ENCODE measurements at regions not wholly inside any gene's neighbourhood (a gene's known extent, or its start where the extent isn't known, plus 50 kb on each side); places are given as distances from the start of the nearest gene placed in this dataset.

- no peak overlapping the region for H3K4me3 ChIP-seq (ENCODE audit: low read length)
- no peak for TF ChIP-seq CTCF (conservative IDR thresholded peaks at IDR 0.05; ENCODE audit: low read depth, low read length)
- no peak for DNase-seq (ENCODE audit: low read depth)
Measured at GRCh38 chr2:80815259-80815658, 510.7 kb upstream of the LRRTM1 start.

- DNase-seq (ENCODE audit: low read depth) = no peak
- no peak for TF ChIP-seq CTCF (conservative IDR thresholded peaks at IDR 0.05; ENCODE audit: low read depth, low read length)
- no peak overlapping the region for H3K4me3 ChIP-seq (ENCODE audit: low read length)
Measured at GRCh38 chr2:80786584-80786983, 482.0 kb upstream of the LRRTM1 start.

GRCh38 chr2:80778704-80779103 lies 474.2 kb upstream of the LRRTM1 start:
- TF ChIP-seq CTCF (conservative IDR thresholded peaks at IDR 0.05; ENCODE audit: low read depth, low read length) = no peak
- H3K4me3 ChIP-seq (ENCODE audit: low read length) = no peak overlapping the region
- DNase-seq (ENCODE audit: low read depth) = no peak

- DNase-seq (ENCODE audit: low read depth) = no peak
Measured at GRCh38 chr2:80748592-80748991, 444.0 kb upstream of the LRRTM1 start.

GRCh38 chr2:80737047-80737446 lies 432.5 kb upstream of the LRRTM1 start:
- no peak overlapping the region for H3K4me3 ChIP-seq (ENCODE audit: low read length)
- no peak for TF ChIP-seq CTCF (conservative IDR thresholded peaks at IDR 0.05; ENCODE audit: low read depth, low read length)
- no peak for DNase-seq (ENCODE audit: low read depth)

More at GRCh38 chr2:80748592-80748991, 444.0 kb upstream of the LRRTM1 start:
- TF ChIP-seq CTCF (conservative IDR thresholded peaks at IDR 0.05; ENCODE audit: low read depth, low read length) = no peak
- H3K4me3 ChIP-seq (ENCODE audit: low read length) = no peak overlapping the region

GRCh38 chr2:80725001-80725400 lies 420.4 kb upstream of the LRRTM1 start:
- no peak overlapping the region for H3K4me3 ChIP-seq (ENCODE audit: low read length)
- no peak for DNase-seq (ENCODE audit: low read depth)
- no peak for TF ChIP-seq CTCF (conservative IDR thresholded peaks at IDR 0.05; ENCODE audit: low read depth, low read length)

GRCh38 chr2:80722803-80723202 lies 418.3 kb upstream of the LRRTM1 start:
- TF ChIP-seq CTCF (conservative IDR thresholded peaks at IDR 0.05; ENCODE audit: low read depth, low read length) = no peak
- H3K4me3 ChIP-seq (ENCODE audit: low read length) = no peak overlapping the region
- DNase-seq (ENCODE audit: low read depth) = no peak
